22Rv1 (cell line): ENCODE measurements at regions not wholly inside any gene's neighbourhood (a gene's known extent, or its start where the extent isn't known, plus 50 kb on each side); places are given as distances from the start of the nearest gene placed in this dataset.

Experiments
- CTCF ChIP-seq: fragments of 450-650 bp; IDR thresholded peaks from 2 replicates; pipeline ENCODE4 v1.5.1; 2017; ENCODE audit warnings: mild to moderate bottlenecking
- ZFX ChIP-seq: fragments of 450-650 bp; IDR thresholded peaks from 2 replicates; pipeline ENCODE4 v1.6.1; 2017; ENCODE audit warnings: antibody characterized with exemption, borderline replicate concordance

- TF ChIP-seq CTCF: no peak
- no peak for TF ChIP-seq ZFX
Measured at GRCh38 chr11:134508219-134508990, 96.4 kb upstream of the B3GAT1 start.
